Psoas muscle (tissue), 7 donors: ENCODE measurements at regions not wholly inside any gene's neighbourhood (a gene's known extent, or its start where the extent isn't known, plus 50 kb on each side); places are given as distances from the start of the nearest gene placed in this dataset.

Source experiments
- ATAC-seq, 4 donors: fragments of 200-7000 bp; cut with Tn5 transposase; one replicate each; pipeline ENCODE4 v1.9.1; 2020; ENCODE audit warnings: moderate library complexity in 3 of 4, mild to moderate bottlenecking in 2 of 4
- DNase-seq, 2 donors: peaks; one replicate each; pipeline ENCODE4 v3.0.0-alpha.2; 2020
- H3K27ac ChIP-seq: fragments of 200-600 bp; one replicate; pipeline ENCODE4 v1.8.0; 2022
- H3K27me3 ChIP-seq, 3 donors: fragments of 200-600 bp in 1 of 3; one replicate each; pipeline versions ENCODE4 v1.6.1 to v1.8.0; 2013 to 2022; ENCODE audit warnings: low read length in 2 of 3, mild to moderate bottlenecking in 2 of 3, moderate library complexity in 1 of 3; ENCODE audit not compliant: insufficient read depth in 3 of 3
- H3K36me3 ChIP-seq, 2 donors: fragments of 200-600 bp in 1 of 2; one replicate each; pipeline versions ENCODE4 v1.6.1 to v1.8.0; 2013 to 2022; ENCODE audit warnings: low read depth in 1 of 2, mild to moderate bottlenecking in 1 of 2, moderate library complexity in 1 of 2; ENCODE audit not compliant: insufficient read depth in 1 of 2
- H3K4me1 ChIP-seq: fragments of 200-600 bp; one replicate; pipeline ENCODE4 v1.8.0; 2022
- H3K4me3 ChIP-seq: fragments of 200-600 bp; one replicate; pipeline ENCODE4 v1.8.0; 2022; ENCODE audit warnings: mild to moderate bottlenecking
- H3K9me3 ChIP-seq: fragments of 200-600 bp; one replicate; pipeline ENCODE4 v1.8.0; 2022
- CTCF ChIP-seq: fragments of 200-600 bp; IDR thresholded peaks from one replicate; pipeline ENCODE4 v1.8.0; 2022; ENCODE audit warnings: antibody characterized with exemption
- WGBS, 3 donors: extraction: QIAGEN DNeasy Blood & Tissue Kit; methylation state at CpG; one replicate each; pipeline versions ENCODE4 v1.1.6 to v1.1.7; 2013; 5-methylcytosine and 5-hydroxymethylcytosine counted together
- intact Hi-C, 2 donors: fragments of 100-400 bp; cut with DNase I; formaldehyde crosslinking; loops; one replicate each; pipeline versions ENCODE4 v1.11.0 to v1.14.2; 2022
- donor health status: healthy with polysubstance abuse.
- donor health status: DM: no; HTN: no; CAD: no; lungs with moderate emphysema.
- donor health status: Bipolar disorder and iron deficiency.
- donor health status: healthy.
- donor health status: DM: yes; HTN: yes; CAD: no.
- donor health status: DM: no; HTN: no; CAD: no.
- donor health status: DM: yes; HTN: yes; CAD: no.

- Histone ChIP-seq H3K27ac (no peak overlapping the region), H3K9me3 (no peaks in the 10 kb centered on the region), H3K36me3 (no peaks in the 10 kb centered on the region), H3K27me3 (no peaks in the 10 kb centered on the region), H3K4me1 (no peaks in the 10 kb centered on the region), H3K4me3 (no peak overlapping the region)
- intact Hi-C loops, result no loop called here
- ATAC-seq (no peak), DNase-seq (no peak)
- no peak for TF ChIP-seq CTCF
- WGBS, 3 donors, result 83 to 88% (median 87%) methylated on average over 4 of the region's 4 CpGs
Observed at GRCh38 chr3:167908221-167908620, 172.7 kb downstream of the SERPINI1 start.

GRCh38 chr3:167901138-167901537, 165.6 kb downstream of the SERPINI1 start:
- no peak overlapping the region for H3K4me3 ChIP-seq
- WGBS, 3 donors, result 67 to 75% (median 70%) methylated on average over 1 of the region's 1 CpG
- intact Hi-C loops, result no loop called here
- DNase-seq (no peak), ATAC-seq (no peak)
- TF ChIP-seq CTCF, result no peak
- no peaks in the 10 kb centered on the region for H3K36me3 ChIP-seq
- H3K9me3 ChIP-seq, result no peaks in the 10 kb centered on the region
- H3K27me3 ChIP-seq, result no peaks in the 10 kb centered on the region
- no peaks in the 10 kb centered on the region for H3K4me1 ChIP-seq
- no peak overlapping the region for H3K27ac ChIP-seq

- no peak for TF ChIP-seq CTCF
- no peak for DNase-seq
- 58 to 68% (median 61%) methylated on average over 3 of the region's 3 CpGs for WGBS, 3 donors
- no peak overlapping the region for H3K4me3 ChIP-seq
- H3K4me1 ChIP-seq, result no peaks in the 10 kb centered on the region
- H3K9me3 ChIP-seq, result no peaks in the 10 kb centered on the region
- no peaks in the 10 kb centered on the region for H3K36me3 ChIP-seq
- ATAC-seq, result no peak
- no peaks in the 10 kb centered on the region for H3K27me3 ChIP-seq
- intact Hi-C loops, result no loop called here
- H3K27ac ChIP-seq, result no peak overlapping the region
Observed at GRCh38 chr3:167899093-167899492, 163.6 kb downstream of the SERPINI1 start.

GRCh38 chr3:167898091-167898490, 162.6 kb downstream of the SERPINI1 start:
- Histone ChIP-seq H3K27me3 (no peaks in the 10 kb centered on the region), H3K4me3 (no peak overlapping the region), H3K4me1 (no peaks in the 10 kb centered on the region), H3K36me3 (no peaks in the 10 kb centered on the region), H3K27ac (no peak overlapping the region), H3K9me3 (no peaks in the 10 kb centered on the region)
- intact Hi-C loops, result no loop called here
- ATAC-seq (no peak), DNase-seq (no peak)
- TF ChIP-seq CTCF, result no peak

- ATAC-seq, result no peak
- no peak for DNase-seq
- H3K9me3 ChIP-seq, result no peaks in the 10 kb centered on the region
- intact Hi-C loops, result no loop called here
- H3K27me3 ChIP-seq, result no peaks in the 10 kb centered on the region
- no peak overlapping the region for H3K4me3 ChIP-seq
- no peak for TF ChIP-seq CTCF
- H3K4me1 ChIP-seq, result no peaks in the 10 kb centered on the region
- no peak overlapping the region for H3K27ac ChIP-seq
- WGBS, 3 donors, result 36% methylated on average over 4 of the region's 4 CpGs
- H3K36me3 ChIP-seq, result no peaks in the 10 kb centered on the region
Observed at GRCh38 chr3:167895684-167896083, 160.2 kb downstream of the SERPINI1 start.
